GM20431 (cell line): ENCODE measurements at regions not wholly inside any gene's neighbourhood (a gene's known extent, or its start where the extent isn't known, plus 50 kb on each side); places are given as distances from the start of the nearest gene placed in this dataset.

Source experiments
- in situ Hi-C: fragments of 300-500 bp; cut with MseI, MboI; formaldehyde crosslinking; loops from one replicate; pipeline ENCODE4 v1.15.0; 2020; ENCODE audit warnings: low sequenced_read_pairs; ENCODE audit not compliant: unreplicated experiment

DNA sequence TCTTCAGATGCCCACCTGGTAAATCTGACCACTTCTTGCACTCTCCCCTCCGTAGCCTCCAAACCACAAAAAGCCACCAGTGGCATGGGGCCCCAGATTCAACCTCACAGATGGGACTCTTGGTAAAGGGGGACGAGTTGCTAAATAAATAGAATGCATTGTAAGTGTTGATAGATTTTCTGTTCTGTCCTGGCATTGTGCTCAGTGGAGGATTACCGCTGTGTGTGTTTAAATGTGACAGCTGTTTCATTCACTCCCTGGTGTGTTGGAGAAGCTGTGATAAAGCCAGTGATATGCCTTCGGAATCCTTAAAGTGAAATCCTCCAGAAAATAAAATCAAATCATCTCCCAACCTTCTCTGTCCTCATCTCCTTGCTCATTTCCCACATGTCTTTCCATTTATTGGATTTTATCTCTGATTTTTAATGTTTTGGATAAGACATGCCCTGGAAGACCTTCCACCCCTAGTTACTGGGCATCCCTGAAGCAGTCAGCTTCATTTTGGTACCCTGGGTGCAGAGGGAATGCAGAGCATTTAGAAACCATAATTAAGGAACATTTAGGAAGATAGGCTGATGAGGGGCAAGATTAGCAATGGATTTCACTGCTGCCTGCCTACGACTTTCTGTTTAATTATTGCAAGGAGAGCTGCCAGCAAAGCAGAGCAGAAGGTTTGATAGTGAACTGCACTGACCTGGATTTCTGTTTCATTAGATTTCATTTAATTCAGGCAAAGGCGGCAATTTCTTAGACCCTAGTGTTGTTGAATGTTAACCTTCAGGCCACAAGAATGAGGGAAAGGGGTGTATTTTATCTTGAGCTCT is 460.9 kb upstream of the KIRREL3 start:
- in situ Hi-C loops, result no loop called here

- in situ Hi-C loops, result no loop called here
Observed at GRCh38 chr11:127458561-127458960, 458.0 kb upstream of the KIRREL3 start.

- in situ Hi-C loops, result no loop called here
Observed at GRCh38 chr11:127454856-127455255, 454.3 kb upstream of the KIRREL3 start.

- in situ Hi-C loops, result no loop called here
Observed at GRCh38 chr11:127452533-127452932, 452.0 kb upstream of the KIRREL3 start.

- in situ Hi-C loops, result no loop called here
Observed at GRCh38 chr11:127451861-127452260, 451.3 kb upstream of the KIRREL3 start.

- in situ Hi-C loops, result no loop called here
Observed at GRCh38 chr11:127448101-127448500, 447.5 kb upstream of the KIRREL3 start.

- in situ Hi-C loops, result no loop called here
Observed at GRCh38 chr11:127445476-127445875, 444.9 kb upstream of the KIRREL3 start.

DNA sequence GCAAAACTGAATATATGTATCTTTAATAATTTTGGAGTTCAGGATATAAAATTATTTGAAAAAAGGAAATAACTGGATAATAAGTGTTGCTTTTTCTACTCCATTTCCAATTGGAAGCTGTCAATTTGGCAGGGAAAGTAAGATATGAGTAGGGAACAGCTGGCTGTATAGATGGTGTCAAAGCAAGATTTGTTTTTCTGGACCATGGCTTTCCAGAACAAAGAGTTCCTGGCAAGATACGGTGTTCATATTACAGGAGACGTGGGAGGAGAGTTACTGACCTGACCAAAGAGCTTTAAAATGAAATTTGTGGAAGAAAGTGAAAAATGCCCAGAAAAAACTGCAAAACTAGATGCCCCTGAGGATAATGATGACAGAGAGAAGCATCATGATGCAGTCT is 442.7 kb upstream of the KIRREL3 start:
- in situ Hi-C loops, result no loop called here

DNA sequence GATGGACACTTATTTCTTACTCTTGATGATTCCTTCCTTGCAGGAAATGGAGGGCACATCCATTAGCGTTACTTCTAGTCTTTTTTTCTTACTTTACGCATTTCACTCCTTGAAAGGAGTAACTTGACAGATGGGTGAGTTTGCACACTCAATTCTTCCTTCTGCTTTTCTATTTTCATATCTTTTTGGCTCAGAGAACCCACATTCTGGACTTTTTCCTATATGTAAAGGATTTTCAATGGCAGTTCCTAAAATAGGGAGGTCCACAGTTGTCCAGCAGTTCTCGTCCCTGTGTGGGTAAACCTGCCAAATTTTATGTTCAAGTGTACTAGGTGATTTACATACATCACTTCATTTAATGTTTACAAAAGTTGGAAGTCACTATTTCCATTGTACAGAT is 440.0 kb upstream of the KIRREL3 start:
- in situ Hi-C loops, result no loop called here

DNA sequence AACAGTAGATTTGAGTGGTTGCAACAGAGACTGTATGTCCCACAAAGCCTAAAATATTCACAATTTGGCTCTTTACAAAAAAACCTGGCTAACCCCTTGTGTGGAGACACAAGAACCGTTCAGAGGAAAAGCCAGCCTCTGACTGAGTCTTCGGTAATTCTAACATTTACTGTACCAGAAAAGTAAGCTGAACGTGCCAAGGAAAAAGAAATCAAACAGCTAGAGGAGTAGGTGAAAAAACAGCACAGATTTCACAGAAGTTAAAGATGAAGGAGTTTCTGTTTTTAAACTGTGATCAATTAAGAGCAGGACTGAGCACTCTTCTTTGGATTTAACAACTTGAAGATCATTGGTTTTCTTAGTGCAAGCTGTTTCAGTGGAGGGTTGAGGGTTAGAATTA is 424.7 kb upstream of the KIRREL3 start:
- in situ Hi-C loops, result no loop called here

DNA sequence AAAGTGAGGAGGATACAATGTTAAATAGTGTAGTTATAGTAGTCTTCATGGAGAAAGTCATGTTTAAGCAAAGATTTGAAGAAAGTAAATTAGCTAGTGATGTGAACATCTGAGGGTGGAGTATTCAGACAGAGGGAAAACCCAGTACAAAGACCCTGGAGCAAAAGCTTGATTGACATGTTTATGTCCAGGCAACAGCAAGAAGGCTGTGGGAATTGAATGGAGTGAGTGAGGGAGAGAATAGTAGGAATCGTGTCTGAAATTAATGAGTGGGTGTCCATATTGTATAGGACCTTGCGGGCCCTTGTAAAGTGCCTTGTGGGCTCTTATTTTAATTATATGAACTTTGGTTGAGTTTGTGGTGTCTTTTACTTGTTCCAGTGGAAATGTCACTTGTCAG is 424.1 kb upstream of the KIRREL3 start:
- in situ Hi-C loops, result no loop called here

DNA sequence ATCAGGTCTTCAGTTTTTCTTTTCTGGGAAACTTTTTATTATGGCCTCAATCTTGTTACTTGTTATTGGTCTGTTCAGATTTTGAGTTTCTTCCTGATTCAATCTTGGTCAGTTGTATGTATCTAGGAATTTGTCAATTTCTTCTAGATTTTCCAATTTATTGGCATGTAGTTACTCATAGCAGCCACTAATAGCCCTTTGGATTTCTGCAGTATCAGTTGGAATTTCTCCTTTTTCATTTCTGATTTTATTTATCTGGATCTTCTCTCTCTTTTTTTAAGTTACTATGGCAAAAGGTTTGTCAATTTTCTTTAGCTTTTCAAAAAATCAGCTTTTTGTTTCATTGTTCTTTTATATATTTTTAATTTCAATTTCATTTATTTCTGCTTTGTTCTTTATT is 419.6 kb upstream of the KIRREL3 start:
- in situ Hi-C loops, result no loop called here

DNA sequence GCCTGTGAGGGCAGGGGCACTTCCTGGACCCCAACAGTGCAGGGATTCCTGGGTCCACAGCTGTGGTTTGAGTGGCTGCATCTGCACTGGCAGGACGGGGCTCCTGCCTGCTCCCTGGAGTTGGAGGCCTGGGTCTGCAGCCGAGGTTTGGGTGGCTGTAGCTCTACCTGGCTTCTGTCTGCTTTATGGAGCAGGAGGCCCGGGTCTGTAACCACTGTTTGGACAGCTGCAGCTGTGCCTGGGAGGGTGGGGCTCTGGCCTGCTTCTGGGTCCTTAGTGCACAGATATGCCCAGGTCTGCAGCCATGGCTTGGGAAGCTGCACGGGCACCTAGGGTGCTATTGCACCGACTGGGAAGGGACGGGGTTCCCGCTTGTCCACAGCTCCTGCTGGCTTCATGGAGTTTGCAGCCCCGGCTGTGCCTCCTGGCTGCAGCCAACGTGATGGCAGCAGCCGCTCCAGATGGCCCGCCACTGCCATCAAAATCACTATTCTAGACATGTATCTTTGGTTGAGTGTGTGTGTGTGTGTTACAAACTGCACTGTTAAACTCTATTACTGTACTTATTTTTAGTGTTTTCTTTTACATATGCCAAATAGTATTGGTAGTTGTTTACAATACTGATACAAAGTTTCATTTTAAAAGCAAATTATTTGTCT is 412.3 kb upstream of the KIRREL3 start:
- in situ Hi-C loops, result no loop called here

DNA sequence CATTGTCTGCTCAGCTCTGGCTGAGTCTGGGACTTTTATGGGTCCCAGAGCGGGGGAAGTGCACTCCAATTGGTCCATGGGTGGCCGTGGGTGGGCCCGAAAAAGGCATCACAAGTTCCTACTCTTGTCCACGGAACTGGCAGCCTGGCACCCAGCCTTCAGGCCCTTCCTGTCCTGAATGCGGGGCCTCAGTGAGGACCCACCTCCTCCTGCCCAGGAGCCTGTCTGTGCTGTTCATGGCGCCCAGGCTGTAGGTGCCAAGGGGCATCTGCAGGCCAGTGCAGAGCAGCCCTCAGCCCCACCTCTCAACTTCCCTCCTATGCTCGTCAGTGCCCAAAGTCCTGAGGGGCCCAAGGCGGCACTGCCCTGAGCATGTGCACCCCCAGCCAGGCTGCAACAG is 411.7 kb upstream of the KIRREL3 start:
- in situ Hi-C loops, result no loop called here

DNA sequence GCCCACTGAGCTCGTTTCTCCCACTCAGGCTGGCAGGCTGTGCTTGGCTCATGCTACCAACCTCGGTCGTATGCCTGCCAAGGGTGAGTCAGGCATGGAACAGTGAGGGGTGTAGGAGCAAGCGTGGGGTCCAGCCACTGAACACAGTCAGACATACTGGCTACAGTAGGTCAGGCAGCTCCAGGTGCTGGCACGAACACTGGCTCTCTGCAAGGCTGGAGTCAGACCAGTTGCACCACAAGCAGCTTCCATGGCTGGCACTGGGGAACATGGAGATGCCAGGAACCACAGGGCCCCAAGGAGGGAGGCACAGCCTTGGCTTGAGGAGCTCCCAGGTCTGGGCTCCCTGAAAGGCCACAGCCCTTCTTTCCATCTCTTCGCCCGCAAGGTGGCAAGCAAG is 410.7 kb upstream of the KIRREL3 start:
- in situ Hi-C loops, result no loop called here

DNA sequence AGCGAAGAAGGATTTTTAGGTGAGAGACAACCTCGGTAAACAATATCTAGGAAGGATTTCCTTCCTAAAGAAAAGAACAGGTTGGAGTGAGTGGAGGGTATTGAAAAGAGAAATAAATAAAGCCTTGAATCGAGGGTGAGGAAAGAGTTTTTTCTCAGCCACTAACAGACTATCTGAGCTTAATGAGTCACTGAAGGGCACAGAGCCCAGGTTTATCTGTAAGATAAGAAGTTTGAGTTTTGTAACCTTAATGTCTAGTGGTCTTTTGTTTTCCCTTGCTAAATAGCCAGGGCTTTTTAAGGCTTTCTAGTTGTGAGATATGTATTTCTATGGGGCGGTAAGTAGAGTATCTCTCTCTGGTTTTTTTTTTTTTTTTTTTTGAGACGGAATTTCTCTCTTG is 394.5 kb upstream of the KIRREL3 start:
- in situ Hi-C loops, result no loop called here

- in situ Hi-C loops, result no loop called here
Observed at GRCh38 chr11:127393460-127393997, 393.0 kb upstream of the KIRREL3 start.

DNA sequence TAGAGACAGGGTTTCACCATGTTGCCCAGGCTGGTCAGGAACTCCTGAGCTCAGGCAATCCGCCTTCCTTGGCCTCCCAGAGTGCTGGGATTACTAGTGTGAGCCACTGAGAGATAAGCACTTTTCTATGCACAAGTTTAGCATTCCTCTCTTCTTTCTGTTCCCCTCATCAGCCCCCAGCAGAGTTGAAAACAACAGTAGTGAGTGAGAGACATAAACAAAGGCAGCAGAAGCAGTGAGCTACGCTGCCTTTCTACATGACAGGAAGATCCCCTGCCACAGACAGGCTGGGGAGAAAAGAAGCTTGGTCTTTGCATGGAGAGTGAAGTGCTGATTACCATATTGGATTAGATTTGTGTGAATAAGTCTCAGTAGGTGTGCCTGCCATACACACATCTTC is 392.0 kb upstream of the KIRREL3 start:
- in situ Hi-C loops, result no loop called here

DNA sequence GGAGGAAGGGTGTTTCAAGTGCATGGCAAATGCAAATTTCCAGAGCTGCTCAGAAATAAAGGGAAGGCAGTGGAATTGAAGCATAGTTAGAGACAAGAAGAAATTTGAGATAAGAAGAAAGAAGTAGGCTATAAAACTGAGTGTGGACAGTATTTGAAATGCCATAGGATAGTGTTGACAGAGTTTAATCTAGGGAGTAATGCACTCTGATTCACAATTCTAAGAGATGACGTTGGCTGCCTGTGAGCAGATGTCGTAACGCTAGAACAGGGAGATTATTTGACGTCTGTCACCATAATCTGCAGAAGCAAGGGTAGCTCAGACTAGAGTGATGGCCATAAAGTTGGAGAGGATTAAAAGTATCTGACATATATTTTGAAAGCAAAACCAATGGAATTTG is 389.9 kb upstream of the KIRREL3 start:
- in situ Hi-C loops, result no loop called here

DNA sequence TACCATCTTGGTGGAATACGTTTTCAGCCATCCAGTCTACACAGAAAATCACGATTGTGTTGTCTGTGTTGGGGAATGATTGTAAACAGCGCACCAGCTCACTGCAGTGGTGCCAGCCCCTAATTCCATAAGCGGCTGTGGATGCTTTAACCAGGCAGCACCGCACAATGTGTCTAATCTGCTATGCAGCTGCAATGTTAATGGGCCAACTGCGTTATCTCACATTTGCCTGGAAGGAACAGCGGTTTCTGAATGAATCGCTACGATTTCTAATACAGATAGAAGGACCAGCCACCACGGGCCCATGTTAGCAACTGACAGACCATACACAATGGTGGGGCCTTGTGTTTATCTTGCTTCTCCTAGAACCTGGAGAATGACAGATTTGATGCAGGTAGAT is 384.5 kb upstream of the KIRREL3 start:
- in situ Hi-C loops, result no loop called here

DNA sequence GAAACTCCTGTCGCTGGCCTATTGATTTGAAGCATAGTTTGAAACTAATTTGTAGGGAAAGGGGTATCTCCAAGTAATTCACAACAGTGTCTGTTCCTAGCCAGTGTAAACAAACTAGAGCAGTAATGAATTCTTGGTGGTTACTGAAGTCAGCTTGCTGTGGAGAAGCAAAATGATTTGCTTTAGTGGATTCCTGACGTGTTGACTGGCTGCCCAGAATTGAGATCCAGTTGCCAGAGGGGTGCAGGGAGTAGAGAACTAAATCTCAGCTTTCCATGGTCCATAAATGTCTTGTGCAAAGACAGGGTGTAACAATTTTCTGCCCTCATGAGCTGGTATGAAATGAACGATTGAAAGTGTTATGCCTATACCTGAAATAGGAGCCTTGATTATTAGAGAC is 382.5 kb upstream of the KIRREL3 start:
- in situ Hi-C loops, result no loop called here

GRCh38 chr11:127381247-127381646 is 380.7 kb upstream of the KIRREL3 start:
- in situ Hi-C loops, result no loop called here
